IMR-90 (cell line): ENCODE measurements at regions not wholly inside any gene's neighbourhood (a gene's known extent, or its start where the extent isn't known, plus 50 kb on each side); places are given as distances from the start of the nearest gene placed in this dataset.
"Not testable (repeated sequence)": the region's sequence is repeated elsewhere in the genome, so short reads cannot be mapped to it uniquely, and the experiment has no call there.

Experiments
- ATAC-seq: fragments of 200-7000 bp; cut with Tn5 transposase; 2 replicates; pipeline ENCODE4 v1.9.1; 2020; ENCODE audit warnings: low read depth, mild to moderate bottlenecking, moderate library complexity
- BruUV-seq: library from RNA; stranded (reverse); fragments of 400-500 nt; replicated peaks from 2 replicates; lab custom pipeline; 2021; lab: Mats Ljungman, UMichigan
- CTCF ChIA-PET: fragments of 300-600 bp; formaldehyde crosslinking; extraction: SDS; loops from one replicate; lab custom pipeline; 2021; ENCODE audit warnings: antibody characterized with exemption; lab: Yijun Ruan, JAX
- POLR2A ChIA-PET: fragments of 300-600 bp; sonication (Branson Sonifier 250); formaldehyde crosslinking; loops from one replicate; lab custom pipeline; 2022; ENCODE audit warnings: antibody characterized with exemption; ENCODE audit not compliant: unreplicated experiment; lab: Charles Lee
- DNase-seq: peaks from one replicate; pipeline ENCODE4 v3.0.0; 2013
- H2AFZ ChIP-seq: replicated peaks from 2 replicates; pipeline ENCODE3; 2013; ENCODE audit warnings: low read length, mild to moderate bottlenecking; ENCODE audit not compliant: poor library complexity
- H2AK5ac ChIP-seq: 2 replicates; pipeline ENCODE4 v1.6.1; 2013; ENCODE audit warnings: low read depth, low read length, inconsistent platforms
- H2AK9ac ChIP-seq: replicated peaks from 2 replicates; pipeline ENCODE3; 2013; ENCODE audit warnings: mild to moderate bottlenecking, low read depth, low read length, moderate library complexity; ENCODE audit not compliant: poor library complexity
- H2BK120ac ChIP-seq: 2 replicates; pipeline ENCODE4 v1.6.1; 2013; ENCODE audit warnings: low read depth, low read length, inconsistent platforms
- H2BK15ac ChIP-seq: 3 replicates; pipeline ENCODE4 v1.6.1; 2013; ENCODE audit warnings: low read depth, low read length, inconsistent platforms
- H2BK20ac ChIP-seq: 2 replicates; pipeline ENCODE4 v1.6.1; 2013; ENCODE audit warnings: low read depth, mild to moderate bottlenecking, inconsistent platforms, low read length, moderate library complexity
- H2BK5ac ChIP-seq: 2 replicates; pipeline ENCODE4 v1.6.1; 2013; ENCODE audit warnings: mild to moderate bottlenecking, low read depth, low read length, inconsistent platforms; ENCODE audit not compliant: poor library complexity, severe bottlenecking
- H3K14ac ChIP-seq: replicated peaks from 2 replicates; pipeline ENCODE4 v1.6.1; 2013; ENCODE audit warnings: low read depth, low read length, inconsistent platforms
- H3K18ac ChIP-seq: 2 replicates; pipeline ENCODE4 v1.6.1; 2013; ENCODE audit warnings: low read depth, low read length, control low read depth
- H3K23ac ChIP-seq: 2 replicates; pipeline ENCODE4 v1.6.1; 2013; ENCODE audit warnings: low read depth, low read length, inconsistent platforms
- H3K27ac ChIP-seq: 2 replicates; pipeline ENCODE4 v1.5.1; 2013; ENCODE audit warnings: mild to moderate bottlenecking, control low read depth, low read length; ENCODE audit not compliant: insufficient read depth
- H3K27me3 ChIP-seq: 2 replicates; pipeline ENCODE4 v1.6.1; 2013; ENCODE audit warnings: low read length; ENCODE audit not compliant: control insufficient read depth, insufficient read depth
- H3K36me3 ChIP-seq: 2 replicates; pipeline ENCODE4 v1.6.1; 2013; ENCODE audit warnings: low read length, mixed read lengths; ENCODE audit not compliant: control insufficient read depth, insufficient read depth
- H3K4ac ChIP-seq: 2 replicates; pipeline ENCODE4 v1.6.1; 2013; ENCODE audit warnings: low read depth, low read length, inconsistent platforms
- H3K4me1 ChIP-seq: 2 replicates; pipeline ENCODE4 v1.6.1; 2013; ENCODE audit warnings: low read length, mixed read lengths; ENCODE audit not compliant: control insufficient read depth, insufficient read depth
- H3K4me2 ChIP-seq: 2 replicates; pipeline ENCODE4 v1.6.1; 2013; ENCODE audit warnings: low read depth, mild to moderate bottlenecking, control low read depth, low read length, moderate library complexity
- H3K4me3 ChIP-seq: 2 replicates; pipeline ENCODE4 v1.5.1; 2013; ENCODE audit warnings: low read depth, mild to moderate bottlenecking, control low read depth, low read length, moderate library complexity; ENCODE audit not compliant: insufficient read depth
- H3K56ac ChIP-seq: 2 replicates; pipeline ENCODE4 v1.6.1; 2013; ENCODE audit warnings: low read length, inconsistent platforms; ENCODE audit not compliant: insufficient read depth; ENCODE audit errors: extremely low read depth
- H3K79me1 ChIP-seq, 2 experiments: 2 replicates each; pipeline ENCODE4 v1.6.1; 2013; ENCODE audit warnings: low read length in 2 of 2, inconsistent platforms in 1 of 2, low read depth in 1 of 2
- H3K9ac ChIP-seq: 2 replicates; pipeline ENCODE4 v1.6.1; 2013; ENCODE audit warnings: low read depth, low read length, control low read depth
- H3K9me1 ChIP-seq: 2 replicates; pipeline ENCODE4 v1.6.1; 2013; ENCODE audit warnings: low read length, inconsistent platforms; ENCODE audit not compliant: insufficient read depth
- H3K9me3 ChIP-seq: 2 replicates; pipeline ENCODE4 v1.6.1; 2013; ENCODE audit warnings: low read length; ENCODE audit not compliant: control insufficient read depth, insufficient read depth
- H4K20me1 ChIP-seq: 2 replicates; pipeline ENCODE4 v1.6.1; 2013; ENCODE audit warnings: low read length, inconsistent platforms; ENCODE audit not compliant: insufficient read depth
- H4K5ac ChIP-seq: 2 replicates; pipeline ENCODE4 v1.6.1; 2013; ENCODE audit warnings: mild to moderate bottlenecking, low read depth, low read length, control low read depth
- H4K8ac ChIP-seq, 2 experiments: 2 replicates each; pipeline ENCODE4 v1.6.1; 2013; ENCODE audit warnings: low read depth in 2 of 2, low read length in 2 of 2, control low read depth in 1 of 2, inconsistent platforms in 1 of 2
- H4K91ac ChIP-seq: 2 replicates; pipeline ENCODE4 v1.6.1; 2013; ENCODE audit warnings: low read depth, low read length, inconsistent platforms; ENCODE audit not compliant: insufficient read depth
- WGBS, 2 experiments: methylation state at CpG; one replicate each; pipeline versions ENCODE4 v1.1.5 to v1.1.7; 2013; ENCODE audit warnings: missing lambda C conversion rate in 2 of 2; ENCODE audit not compliant: insufficient read length in 1 of 2; ENCODE audit errors: extremely low coverage in 2 of 2; 5-methylcytosine and 5-hydroxymethylcytosine counted together
- dilution Hi-C: fragments of 300-500 bp; cut with HindIII; formaldehyde crosslinking; loops from one replicate; pipeline ENCODE4 v1.14.3; 2018; ENCODE audit warnings: low sequenced_read_pairs; ENCODE audit not compliant: unreplicated experiment
- in situ Hi-C: fragments of 300-500 bp; cut with MboI; formaldehyde crosslinking; loops from 3 replicates; pipeline ENCODE4 v1.14.3; 2019; ENCODE audit warnings: low sequenced_read_pairs, inconsistent platforms, mixed read lengths
- intact Hi-C: fragments of 100-400 bp; cut with micrococcal nuclease; formaldehyde crosslinking; loops from 2 replicates; pipeline ENCODE4 v1.10.0; 2022

- no CpG with 5 or more reads among the region's 1 CpG for WGBS, 2 experiments
- H3K4ac ChIP-seq, H2BK5ac ChIP-seq, H3K4me3 ChIP-seq, H3K79me1 ChIP-seq, H3K36me3 ChIP-seq, H3K9me3 ChIP-seq, DNase-seq, H2BK120ac ChIP-seq, H3K56ac ChIP-seq, in situ Hi-C loops, H2BK15ac ChIP-seq, H2AK9ac ChIP-seq, H4K20me1 ChIP-seq, H2BK20ac ChIP-seq, H3K18ac ChIP-seq, H3K23ac ChIP-seq, H2AK5ac ChIP-seq, H3K4me2 ChIP-seq, CTCF ChIA-PET, H4K8ac ChIP-seq, dilution Hi-C loops, intact Hi-C loops, H3K27ac ChIP-seq, H2AFZ ChIP-seq, BruUV-seq, H4K91ac ChIP-seq, H3K4me1 ChIP-seq, H3K9ac ChIP-seq, ATAC-seq, H4K5ac ChIP-seq, H3K9me1 ChIP-seq, POLR2A ChIA-PET, H3K27me3 ChIP-seq, H3K14ac ChIP-seq: not testable (repeated sequence)
Observed at GRCh38 chr3:96483191-96483590, 331.2 kb upstream of the EPHA6 start.
